Cardiac muscle cell (in vitro differentiated cells and primary cell): ENCODE measurements at regions not wholly inside any gene's neighbourhood (a gene's known extent, or its start where the extent isn't known, plus 50 kb on each side); places are given as distances from the start of the nearest gene placed in this dataset.

Experiments
- DNase-seq, 2 donors: peaks; one replicate each; pipeline versions ENCODE4 v3.0.0 to v3.0.0-alpha.2; 2010 to 2017; ENCODE audit warnings: low read depth in 1 of 2, low spot score in 1 of 2
- H3K27ac ChIP-seq: fragments of 200-600 bp; sonication (generic); 2 replicates; pipeline ENCODE4 v1.5.1; 2016
- H3K27me3 ChIP-seq: fragments of 200-600 bp; sonication (generic); 2 replicates; pipeline ENCODE4 v1.6.0; 2016; ENCODE audit warnings: control low read depth
- H3K36me3 ChIP-seq: fragments of 200-600 bp; sonication (generic); 2 replicates; pipeline ENCODE4 v1.5.1; 2016; ENCODE audit warnings: control low read depth
- H3K4me1 ChIP-seq: fragments of 200-600 bp; sonication (generic); 2 replicates; pipeline ENCODE4 v1.8.1; 2017; ENCODE audit warnings: low read depth, mild to moderate bottlenecking, mixed run types
- H3K4me3 ChIP-seq: fragments of 200-600 bp; sonication (generic); 2 replicates; pipeline ENCODE4 v1.5.1; 2016; ENCODE audit warnings: mild to moderate bottlenecking
- H3K9me3 ChIP-seq: fragments of 200-600 bp; sonication (generic); 2 replicates; pipeline ENCODE4 v1.5.1; 2017; ENCODE audit warnings: low read depth, mild to moderate bottlenecking, control low read depth
- TF ChIP-seq, protein P1 (sequence below): IDR thresholded peaks from 2 replicates; pipeline ENCODE4 v1.5.1; 2012; ENCODE audit warnings: low read depth, mild to moderate bottlenecking, low read length

DNA sequence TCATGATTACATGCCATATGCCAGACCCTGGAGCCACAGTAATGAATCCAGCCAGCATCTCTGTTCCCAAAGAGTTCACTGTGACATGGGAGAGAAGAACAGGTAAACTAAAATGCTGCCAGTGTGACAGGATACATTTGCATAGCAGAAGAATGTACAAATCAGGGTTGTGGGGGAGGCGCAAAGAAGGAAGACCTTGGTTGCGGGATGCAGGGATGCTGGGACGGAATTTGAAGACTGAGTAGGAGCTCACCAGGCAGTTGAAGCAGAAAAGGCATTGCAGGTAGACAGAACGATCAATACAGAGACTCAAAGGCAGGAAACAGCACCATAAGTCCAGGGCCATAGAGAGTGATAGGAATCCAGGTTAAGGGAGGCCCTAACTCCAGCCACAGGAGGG lies 180.3 kb upstream of the ZC3H12A start:
- DNase-seq, result no peak
- H3K4me1 ChIP-seq, result no peaks in the 10 kb centered on the region
- peaks cover 13% of the 10 kb centered on the region for H3K27me3 ChIP-seq
- H3K27ac ChIP-seq, result no peak overlapping the region
- no peaks in the 10 kb centered on the region for H3K36me3 ChIP-seq
- no peaks in the 10 kb centered on the region for H3K9me3 ChIP-seq
- no peak overlapping the region for H3K4me3 ChIP-seq
- TF ChIP-seq, protein P1, sequence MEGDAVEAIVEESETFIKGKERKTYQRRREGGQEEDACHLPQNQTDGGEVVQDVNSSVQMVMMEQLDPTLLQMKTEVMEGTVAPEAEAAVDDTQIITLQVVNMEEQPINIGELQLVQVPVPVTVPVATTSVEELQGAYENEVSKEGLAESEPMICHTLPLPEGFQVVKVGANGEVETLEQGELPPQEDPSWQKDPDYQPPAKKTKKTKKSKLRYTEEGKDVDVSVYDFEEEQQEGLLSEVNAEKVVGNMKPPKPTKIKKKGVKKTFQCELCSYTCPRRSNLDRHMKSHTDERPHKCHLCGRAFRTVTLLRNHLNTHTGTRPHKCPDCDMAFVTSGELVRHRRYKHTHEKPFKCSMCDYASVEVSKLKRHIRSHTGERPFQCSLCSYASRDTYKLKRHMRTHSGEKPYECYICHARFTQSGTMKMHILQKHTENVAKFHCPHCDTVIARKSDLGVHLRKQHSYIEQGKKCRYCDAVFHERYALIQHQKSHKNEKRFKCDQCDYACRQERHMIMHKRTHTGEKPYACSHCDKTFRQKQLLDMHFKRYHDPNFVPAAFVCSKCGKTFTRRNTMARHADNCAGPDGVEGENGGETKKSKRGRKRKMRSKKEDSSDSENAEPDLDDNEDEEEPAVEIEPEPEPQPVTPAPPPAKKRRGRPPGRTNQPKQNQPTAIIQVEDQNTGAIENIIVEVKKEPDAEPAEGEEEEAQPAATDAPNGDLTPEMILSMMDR, result no peak

- Histone ChIP-seq H3K9me3 (no peaks in the 10 kb centered on the region), H3K4me1 (no peaks in the 10 kb centered on the region), H3K36me3 (no peaks in the 10 kb centered on the region), H3K4me3 (no peak overlapping the region), H3K27ac (no peak overlapping the region), H3K27me3 (peaks cover 13% of the 10 kb centered on the region)
- DNase-seq, result no peak
- TF ChIP-seq, protein P1, result no peak
These were observed 179.9 kb upstream of the ZC3H12A start for GRCh38 chr1:37294529-37294928.

- Histone ChIP-seq H3K27me3 (peaks cover 13% of the 10 kb centered on the region), H3K4me1 (no peaks in the 10 kb centered on the region), H3K4me3 (no peak overlapping the region), H3K9me3 (no peaks in the 10 kb centered on the region), H3K36me3 (no peaks in the 10 kb centered on the region), H3K27ac (no peak overlapping the region)
- TF ChIP-seq, protein P1, result no peak
- DNase-seq, result no peak
These were observed 175.6 kb upstream of the ZC3H12A start for GRCh38 chr1:37298769-37299168.

- TF ChIP-seq, protein P1, result no peak
- no peaks in the 10 kb centered on the region for H3K4me1 ChIP-seq
These were observed 175.2 kb upstream of the ZC3H12A start for GRCh38 chr1:37299216-37299615.

GRCh38 chr1:37303884-37304574 lies 170.4 kb upstream of the ZC3H12A start:
- Histone ChIP-seq H3K4me1 (no peaks in the 10 kb centered on the region), H3K9me3 (no peaks in the 10 kb centered on the region), H3K36me3 (no peaks in the 10 kb centered on the region), H3K4me3 (no peak overlapping the region), H3K27ac (no peak overlapping the region), H3K27me3 (no peaks in the 10 kb centered on the region)
- no peak for DNase-seq
- TF ChIP-seq, protein P1, result no peak

More at GRCh38 chr1:37299216-37299615, 175.2 kb upstream of the ZC3H12A start:
- Histone ChIP-seq H3K27ac (no peak overlapping the region), H3K9me3 (no peaks in the 10 kb centered on the region), H3K27me3 (peaks cover 13% of the 10 kb centered on the region), H3K36me3 (no peaks in the 10 kb centered on the region), H3K4me3 (no peak overlapping the region)
- no peak for DNase-seq
